DND-41 (cell line): ENCODE measurements at regions not wholly inside any gene's neighbourhood (a gene's known extent, or its start where the extent isn't known, plus 50 kb on each side); places are given as distances from the start of the nearest gene placed in this dataset.

Experiments used
- ATAC-seq: fragments of 200-7000 bp; cut with Tn5 transposase; 3 replicates; pipeline ENCODE4 v1.9.1; 2021; ENCODE audit warnings: low read depth; ENCODE audit not compliant: insufficient read depth
- DNase-seq: peaks from one replicate; pipeline ENCODE4 v3.0.0-alpha.2; 2020
- H2AFZ ChIP-seq: 2 replicates; pipeline ENCODE4 v1.6.0; 2012; ENCODE audit warnings: low read depth, low read length
- H3K27ac ChIP-seq: 2 replicates; pipeline ENCODE4 v1.5.1; 2012; ENCODE audit warnings: low read length, inconsistent platforms
- H3K27me3 ChIP-seq: fragments of 200-600 bp; sonication (generic); 2 replicates; pipeline ENCODE4 v1.6.0; 2012; ENCODE audit warnings: low read length, mild to moderate bottlenecking, inconsistent platforms; ENCODE audit not compliant: insufficient read depth, poor library complexity
- H3K36me3 ChIP-seq: 2 replicates; pipeline ENCODE4 v1.5.1; 2012; ENCODE audit warnings: low read length, inconsistent platforms; ENCODE audit not compliant: insufficient read depth
- H3K4me1 ChIP-seq: 2 replicates; pipeline ENCODE4 v1.5.1; 2012; ENCODE audit warnings: mild to moderate bottlenecking, low read length; ENCODE audit not compliant: insufficient read depth
- H3K4me2 ChIP-seq: 2 replicates; pipeline ENCODE4 v1.6.0; 2012; ENCODE audit warnings: mild to moderate bottlenecking, moderate library complexity, low read length, inconsistent platforms; ENCODE audit not compliant: insufficient read depth
- H3K4me3 ChIP-seq, 2 experiments: fragments of 200-600 bp in 1 of 2; shearing (Covaris generic) in 1 of 2; 2 replicates each; pipeline ENCODE4 v1.5.1; 2012 to 2016; ENCODE audit warnings: inconsistent platforms in 2 of 2, low read length in 2 of 2, mild to moderate bottlenecking in 2 of 2, low read depth in 1 of 2, moderate library complexity in 1 of 2
- H3K79me2 ChIP-seq: 2 replicates; pipeline ENCODE4 v1.6.0; 2012; ENCODE audit warnings: low read length, inconsistent platforms; ENCODE audit not compliant: insufficient read depth
- H3K9ac ChIP-seq: 2 replicates; pipeline ENCODE4 v1.6.0; 2012; ENCODE audit warnings: low read depth, mild to moderate bottlenecking, inconsistent platforms, low read length, moderate library complexity
- H3K9me3 ChIP-seq: 2 replicates; pipeline ENCODE4 v1.5.1; 2012; ENCODE audit warnings: low read length, moderate library complexity, mild to moderate bottlenecking, inconsistent platforms; ENCODE audit not compliant: insufficient read depth, severe bottlenecking
- H4K20me1 ChIP-seq: 2 replicates; pipeline ENCODE4 v1.6.0; 2012; ENCODE audit warnings: low read length; ENCODE audit not compliant: insufficient read depth
- CTCF ChIP-seq: IDR thresholded peaks from 2 replicates; pipeline ENCODE4 v1.5.1; 2012; ENCODE audit warnings: borderline replicate concordance, low read length, moderate library complexity, mild to moderate bottlenecking; ENCODE audit not compliant: poor library complexity, severe bottlenecking; ENCODE audit errors: extremely low read depth
- EZH2 ChIP-seq: IDR thresholded peaks from 3 replicates; pipeline ENCODE4 v1.6.1; 2012; ENCODE audit warnings: borderline replicate concordance, low read depth, mild to moderate bottlenecking, moderate library complexity, low read length, inconsistent platforms; ENCODE audit not compliant: severe bottlenecking

DNA sequence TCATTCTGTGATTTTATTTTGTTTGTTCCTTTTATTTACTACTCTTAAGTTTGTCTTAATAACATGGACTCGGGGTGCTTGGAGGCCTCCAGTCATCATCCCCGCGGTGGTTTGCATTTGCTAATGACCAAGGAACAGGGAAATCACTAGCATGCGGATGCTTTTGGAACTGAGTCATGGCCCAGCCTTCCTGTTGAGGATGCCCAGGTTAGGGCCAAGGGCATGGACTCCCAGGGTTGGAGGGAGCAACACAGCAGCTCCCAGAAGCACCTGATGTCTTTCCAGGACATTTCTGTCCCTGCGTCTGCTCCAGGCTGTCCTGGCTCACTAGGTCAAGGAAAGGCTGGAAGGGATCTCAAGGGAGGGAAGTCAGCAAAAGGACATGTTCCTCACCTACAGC lies 423.7 kb upstream of the TSHZ3 start:
- DNase-seq, result no peak
- Histone ChIP-seq H3K4me1 (no peaks in the 10 kb centered on the region), H3K79me2 (no peaks in the 10 kb centered on the region), H3K4me2 (no peak overlapping the region), H3K36me3 (no peaks in the 10 kb centered on the region), H3K9ac (no peak overlapping the region), H3K4me3 (no peak overlapping the region), H3K27ac (no peak overlapping the region), H4K20me1 (no peaks in the 10 kb centered on the region), H3K27me3 (no peaks in the 10 kb centered on the region), H3K9me3 (no peaks in the 10 kb centered on the region), H2AFZ (no peak overlapping the region)
- ATAC-seq, result no peak
- no peak for TF ChIP-seq CTCF
- no peak for TF ChIP-seq EZH2

DNA sequence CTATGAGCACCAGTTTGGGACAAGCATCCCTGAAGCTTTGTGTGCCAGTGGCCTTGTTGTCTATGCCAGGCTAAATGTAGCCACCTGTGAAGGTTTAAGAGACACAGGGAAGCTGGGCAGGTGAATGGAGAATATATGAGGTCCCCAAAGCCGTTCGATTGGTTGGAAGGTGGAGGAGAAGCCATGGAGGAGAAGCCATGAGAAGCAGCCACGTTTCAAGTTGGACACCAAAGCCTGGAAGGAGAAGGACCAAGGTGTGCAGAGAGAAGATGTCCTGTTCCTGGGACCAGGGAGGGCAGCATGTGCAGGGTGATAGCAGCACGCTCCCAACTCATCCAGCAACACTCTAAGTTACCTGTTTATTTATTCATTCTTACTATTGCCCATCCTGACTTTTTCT lies 432.3 kb upstream of the TSHZ3 start:
- H3K27me3 ChIP-seq, result no peaks in the 10 kb centered on the region
- no peak overlapping the region for H3K27ac ChIP-seq
- H3K4me1 ChIP-seq, result no peaks in the 10 kb centered on the region
- no peak overlapping the region; the same call in 1 of the 2 replicates for H2AFZ ChIP-seq
- H3K36me3 ChIP-seq, result no peaks in the 10 kb centered on the region
- DNase-seq (no peak), ATAC-seq (no peak)
- no peak for TF ChIP-seq CTCF
- TF ChIP-seq EZH2, result no peak
- H3K9ac ChIP-seq, result no peak overlapping the region
- no peaks in the 10 kb centered on the region for H3K79me2 ChIP-seq
- no peaks in the 10 kb centered on the region for H3K9me3 ChIP-seq
- H3K4me2 ChIP-seq, result no peak overlapping the region
- H4K20me1 ChIP-seq, result no peaks in the 10 kb centered on the region
- no peak overlapping the region for H3K4me3 ChIP-seq

GRCh38 chr19:31783592-31783991 lies 434.4 kb upstream of the TSHZ3 start:
- Histone ChIP-seq H3K9ac (no peak overlapping the region), H4K20me1 (no peaks in the 10 kb centered on the region), H3K9me3 (no peaks in the 10 kb centered on the region), H2AFZ (no peak overlapping the region), H3K4me3 (no peak overlapping the region), H3K36me3 (no peaks in the 10 kb centered on the region), H3K79me2 (no peaks in the 10 kb centered on the region), H3K27me3 (no peaks in the 10 kb centered on the region), H3K4me1 (no peaks in the 10 kb centered on the region), H3K27ac (no peak overlapping the region), H3K4me2 (no peak overlapping the region)
- no peak for ATAC-seq
- no peak for DNase-seq
- TF ChIP-seq CTCF, result no peak

GRCh38 chr19:31784671-31785101 lies 435.4 kb upstream of the TSHZ3 start:
- Histone ChIP-seq H3K9me3 (no peaks in the 10 kb centered on the region), H3K27ac (no peak overlapping the region), H3K4me3 (no peak overlapping the region), H3K36me3 (no peaks in the 10 kb centered on the region), H4K20me1 (no peaks in the 10 kb centered on the region), H3K4me2 (no peak overlapping the region), H3K79me2 (no peaks in the 10 kb centered on the region), H3K4me1 (no peaks in the 10 kb centered on the region), H2AFZ (no peak overlapping the region), H3K9ac (no peak overlapping the region), H3K27me3 (no peaks in the 10 kb centered on the region)
- ATAC-seq, result no peak
- DNase-seq, result no peak
- TF ChIP-seq CTCF, result no peak
- TF ChIP-seq EZH2, result no peak
